ENCODE measurements at regions not wholly inside any gene's neighbourhood (a gene's known extent, or its start where the extent isn't known, plus 50 kb on each side); places are given as distances from the start of the nearest gene placed in this dataset.
"Not testable (repeated sequence)": the region's sequence is repeated elsewhere in the genome, so short reads cannot be mapped to it uniquely, and the experiment has no call there.

GRCh38 chr7:9029681-9030530 lies 596.5 kb downstream of the NXPH1 start:
- no peaks in the 10 kb centered on the region for H3K4me1 ChIP-seq
- no peak overlapping the region for H3K4me3 ChIP-seq
- no peak for TF ChIP-seq Cebpa-rat (IDR thresholded peaks at IDR 0.05)
- no peak overlapping the region for H3K4me2 ChIP-seq
- no peaks in the 10 kb centered on the region for H3K9me3 ChIP-seq
- no peaks in the 10 kb centered on the region for H4K20me1 ChIP-seq
- H3K27me3 ChIP-seq: no peaks in the 10 kb centered on the region
- no peak overlapping the region for H3K9ac ChIP-seq
- no peaks in the 10 kb centered on the region for H3K36me3 ChIP-seq
- H3K27ac ChIP-seq: no peak overlapping the region

- Histone ChIP-seq H3K4me3 (no peak overlapping the region), H3K4me2 (no peak overlapping the region), H3K36me3 (no peaks in the 10 kb centered on the region), H3K9ac (no peak overlapping the region), H3K27ac (no peak overlapping the region), H3K9me3 (no peaks in the 10 kb centered on the region), H3K4me1 (no peaks in the 10 kb centered on the region), H4K20me1 (no peaks in the 10 kb centered on the region), H3K27me3 (no peaks in the 10 kb centered on the region)
- TF ChIP-seq Cebpa-rat (IDR thresholded peaks at IDR 0.05): no peak
Measured at GRCh38 chr7:9030976-9031375, 597.6 kb downstream of the NXPH1 start.

- TF ChIP-seq Cebpa-rat (IDR thresholded peaks at IDR 0.05): no peak
- H3K36me3 ChIP-seq: no peaks in the 10 kb centered on the region
- H3K4me3 ChIP-seq: no peak overlapping the region
- no peak overlapping the region for H3K9ac ChIP-seq
- H3K27ac ChIP-seq: no peak overlapping the region
- H3K4me1 ChIP-seq: no peaks in the 10 kb centered on the region
- H3K4me2 ChIP-seq: no peak overlapping the region
- H3K9me3 ChIP-seq: no peaks in the 10 kb centered on the region
- no peaks in the 10 kb centered on the region for H3K27me3 ChIP-seq
- H4K20me1 ChIP-seq: no peaks in the 10 kb centered on the region
Measured at GRCh38 chr7:9031386-9031785, 598.0 kb downstream of the NXPH1 start.

DNA sequence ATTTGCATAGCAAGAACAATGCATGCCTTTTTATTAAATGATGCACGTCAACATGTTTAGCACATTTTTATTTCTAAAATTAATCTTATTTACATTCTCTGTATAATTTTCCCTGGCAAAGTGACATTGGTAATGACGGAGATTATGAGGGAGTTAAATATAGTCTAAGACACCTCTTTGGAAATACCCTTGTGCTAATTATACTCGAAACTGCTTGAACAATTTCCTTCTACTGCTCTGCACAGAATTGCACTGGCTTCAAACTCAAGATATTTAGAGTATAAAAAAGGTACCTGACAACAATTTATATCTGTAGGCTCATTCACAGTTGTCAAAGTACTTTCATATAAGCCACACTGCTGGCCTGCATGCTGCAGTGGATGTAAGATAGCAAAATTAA lies 602.7 kb downstream of the NXPH1 start:
- TF ChIP-seq Cebpa-rat (IDR thresholded peaks at IDR 0.05): no peak
- H3K4me2 ChIP-seq: no peak overlapping the region

DNA sequence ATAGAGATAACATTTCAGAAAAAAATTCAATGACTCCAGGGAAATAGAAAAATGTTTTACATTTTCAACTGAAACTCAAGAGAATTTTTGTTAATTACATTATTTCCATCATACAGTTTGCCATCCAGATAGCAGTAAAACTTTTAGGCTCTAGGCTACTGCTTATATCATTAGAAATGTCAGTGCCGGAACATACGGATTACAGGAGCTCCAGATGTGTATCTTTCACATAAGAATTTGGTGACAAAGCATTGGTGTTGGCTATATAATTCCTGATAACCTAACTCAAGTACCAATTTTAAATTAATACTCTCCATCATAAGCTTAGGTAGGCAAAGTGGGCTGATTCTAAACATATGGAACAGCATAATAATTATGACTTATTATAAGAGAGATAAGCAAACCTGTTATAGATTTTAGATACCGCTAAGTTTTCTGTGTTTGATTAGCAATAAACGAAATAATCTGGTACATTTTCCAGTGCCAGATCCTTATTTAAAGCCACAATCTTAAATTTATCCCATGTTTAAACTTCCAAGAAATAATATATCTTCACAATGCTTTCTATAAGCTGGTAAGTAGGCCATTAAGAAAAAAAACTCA lies 637.9 kb downstream of the NXPH1 start:
- H3K27me3 ChIP-seq: no peaks in the 10 kb centered on the region
- no peak overlapping the region for H3K27ac ChIP-seq
- no peak for TF ChIP-seq Cebpa-rat (IDR thresholded peaks at IDR 0.05)
- H3K9me3 ChIP-seq: no peaks in the 10 kb centered on the region
- no peak overlapping the region for H3K4me2 ChIP-seq
- no peak overlapping the region for H3K9ac ChIP-seq
- no peaks in the 10 kb centered on the region for H4K20me1 ChIP-seq
- H3K4me1 ChIP-seq: no peaks in the 10 kb centered on the region
- no peaks in the 10 kb centered on the region for H3K36me3 ChIP-seq
- H3K4me3 ChIP-seq: no peak overlapping the region

More for the DNA sequence above, 602.7 kb downstream of the NXPH1 start:
- no peaks in the 10 kb centered on the region for H3K4me1 ChIP-seq
- H3K27me3 ChIP-seq: no peaks in the 10 kb centered on the region
- H4K20me1 ChIP-seq: no peaks in the 10 kb centered on the region
- no peak overlapping the region for H3K27ac ChIP-seq
- no peaks in the 10 kb centered on the region for H3K9me3 ChIP-seq
- no peaks in the 10 kb centered on the region for H3K36me3 ChIP-seq
- no peak overlapping the region for H3K4me3 ChIP-seq
- no peak overlapping the region for H3K9ac ChIP-seq

GRCh38 chr7:9075774-9076173 lies 642.4 kb downstream of the NXPH1 start:
- not testable (repeated sequence) for H4K20me1 ChIP-seq, H3K9me3 ChIP-seq, H3K4me1 ChIP-seq, H3K36me3 ChIP-seq, H3K27me3 ChIP-seq, H3K4me3 ChIP-seq, H3K4me2 ChIP-seq, H3K27ac ChIP-seq, H3K9ac ChIP-seq

DNA sequence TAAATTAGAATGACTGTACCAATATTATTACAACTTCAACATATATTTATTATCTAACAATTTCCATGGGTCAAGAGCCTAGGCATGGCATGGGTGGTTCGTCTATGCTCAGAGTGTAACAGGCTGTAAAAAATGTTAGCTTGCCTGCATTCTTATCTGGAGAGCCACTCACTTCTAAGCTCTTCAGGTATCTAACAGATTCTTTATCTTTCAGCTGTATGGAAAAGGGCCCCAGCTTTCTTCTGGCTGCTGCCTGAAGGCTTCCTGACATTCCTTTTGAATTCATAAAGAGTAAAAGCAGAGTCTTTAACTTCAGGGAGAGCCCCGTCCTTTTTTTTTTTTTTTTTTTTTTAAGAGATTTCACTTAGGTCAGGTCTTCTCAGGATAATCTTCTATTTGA lies 648.8 kb downstream of the NXPH1 start:
- H3K4me1 ChIP-seq: no peaks in the 10 kb centered on the region
- H3K27ac ChIP-seq: no peak overlapping the region
- H3K27me3 ChIP-seq: no peaks in the 10 kb centered on the region
- TF ChIP-seq Cebpa-rat (IDR thresholded peaks at IDR 0.05): no peak
- no peaks in the 10 kb centered on the region for H3K9me3 ChIP-seq
- no peaks in the 10 kb centered on the region for H4K20me1 ChIP-seq
- H3K36me3 ChIP-seq: no peaks in the 10 kb centered on the region
- no peak overlapping the region for H3K4me3 ChIP-seq
- H3K9ac ChIP-seq: no peak overlapping the region
- H3K4me2 ChIP-seq: no peak overlapping the region

- no peak overlapping the region for H3K4me2 ChIP-seq
- H3K9me3 ChIP-seq: no peaks in the 10 kb centered on the region
- no peaks in the 10 kb centered on the region for H3K27me3 ChIP-seq
- no peaks in the 10 kb centered on the region for H4K20me1 ChIP-seq
- no peak overlapping the region for H3K4me3 ChIP-seq
- H3K36me3 ChIP-seq: no peaks in the 10 kb centered on the region
- H3K9ac ChIP-seq: no peak overlapping the region
- H3K4me1 ChIP-seq: no peaks in the 10 kb centered on the region
- H3K27ac ChIP-seq: no peak overlapping the region
- TF ChIP-seq Cebpa-rat (IDR thresholded peaks at IDR 0.05): no peak
Measured at GRCh38 chr7:9083837-9084236, 650.4 kb downstream of the NXPH1 start.

GRCh38 chr7:9091282-9091681 lies 657.9 kb downstream of the NXPH1 start:
- H3K4me2 ChIP-seq: no peak overlapping the region
- H3K27me3 ChIP-seq: no peaks in the 10 kb centered on the region
- H3K9me3 ChIP-seq: no peaks in the 10 kb centered on the region
- no peaks in the 10 kb centered on the region for H3K4me1 ChIP-seq
- H3K36me3 ChIP-seq: no peaks in the 10 kb centered on the region
- no peak overlapping the region for H3K27ac ChIP-seq
- no peaks in the 10 kb centered on the region for H4K20me1 ChIP-seq
- no peak for TF ChIP-seq Cebpa-rat (IDR thresholded peaks at IDR 0.05)
- H3K9ac ChIP-seq: no peak overlapping the region
- H3K4me3 ChIP-seq: no peak overlapping the region

DNA sequence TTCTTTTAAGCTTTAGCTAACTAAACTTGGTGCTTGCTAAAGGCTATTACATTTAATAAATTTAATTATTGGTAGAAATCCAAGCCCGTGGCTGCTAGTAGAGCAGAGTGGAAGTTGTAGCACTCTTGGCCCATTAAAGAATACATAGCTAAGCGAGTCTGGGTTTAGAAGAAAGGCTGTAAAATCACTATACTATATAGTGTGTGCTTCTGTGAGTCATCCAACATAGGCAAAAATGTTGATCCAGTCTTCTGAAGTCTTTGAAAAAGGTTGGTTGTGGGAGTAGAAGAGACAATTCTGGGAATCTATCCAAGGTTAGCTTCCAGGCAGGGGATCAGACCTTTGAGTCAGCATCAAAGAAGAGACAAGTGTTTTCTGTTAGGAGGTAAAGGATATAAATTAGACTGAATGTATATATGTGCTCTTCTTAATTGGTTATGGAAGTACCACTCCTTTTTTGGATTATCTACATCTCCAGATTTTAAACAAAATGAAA lies 664.2 kb downstream of the NXPH1 start:
- Histone ChIP-seq H3K4me3 (no peak overlapping the region), H4K20me1 (no peaks in the 10 kb centered on the region), H3K4me1 (no peaks in the 10 kb centered on the region), H3K9me3 (no peaks in the 10 kb centered on the region), H3K27me3 (no peaks in the 10 kb centered on the region), H3K27ac (no peak overlapping the region), H3K9ac (no peak overlapping the region), H3K36me3 (no peaks in the 10 kb centered on the region), H3K4me2 (no peak overlapping the region)
- TF ChIP-seq Cebpa-rat (IDR thresholded peaks at IDR 0.05): no peak

Measured in BLaER1 (cell line).